Fibroblast of the aortic adventitia (primary cell): ENCODE measurements at regions not wholly inside any gene's neighbourhood (a gene's known extent, or its start where the extent isn't known, plus 50 kb on each side); places are given as distances from the start of the nearest gene placed in this dataset.

Experiments
- DNase-seq: peaks from one replicate; pipeline ENCODE4 v3.0.0-alpha.2; 2010; ENCODE audit warnings: low read depth
- H3K4me3 ChIP-seq: 2 replicates; pipeline ENCODE4 v1.5.1; 2011; ENCODE audit warnings: low read depth, mild to moderate bottlenecking, control low read depth, low read length, moderate library complexity
- TF ChIP-seq, protein P1 (sequence below): IDR thresholded peaks from 2 replicates; pipeline ENCODE4 v1.5.1; 2011; ENCODE audit warnings: mild to moderate bottlenecking, low read length, control low read depth, inconsistent platforms; ENCODE audit not compliant: insufficient read depth

DNA sequence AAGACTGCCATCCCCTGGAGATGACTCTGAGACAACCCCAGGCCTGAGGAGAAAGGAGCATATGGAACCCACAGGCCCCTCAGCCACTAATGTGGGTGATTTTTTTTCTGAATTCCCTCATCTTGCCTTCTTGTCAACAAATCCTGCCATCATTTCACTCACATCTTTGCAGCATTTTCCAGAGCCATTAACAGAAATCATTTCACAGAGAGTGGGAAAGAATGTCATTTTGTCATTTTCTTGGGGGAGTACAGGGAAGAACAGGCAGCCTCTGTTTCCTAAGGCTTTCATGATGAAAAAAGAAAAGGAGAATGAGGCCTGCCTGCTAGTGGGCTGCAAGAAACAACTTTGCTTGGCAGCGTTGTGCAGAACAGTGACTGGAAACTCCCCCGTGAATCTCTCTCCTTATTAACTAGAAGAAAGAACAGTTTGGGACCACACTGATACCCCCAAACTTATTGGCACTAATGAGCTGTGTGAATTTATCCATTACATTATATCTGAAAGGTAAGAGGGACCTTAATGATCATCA is 1464.6 kb upstream of the CELF4 start:
- no peak overlapping the region for H3K4me3 ChIP-seq
- DNase-seq = no peak
- TF ChIP-seq, protein P1, sequence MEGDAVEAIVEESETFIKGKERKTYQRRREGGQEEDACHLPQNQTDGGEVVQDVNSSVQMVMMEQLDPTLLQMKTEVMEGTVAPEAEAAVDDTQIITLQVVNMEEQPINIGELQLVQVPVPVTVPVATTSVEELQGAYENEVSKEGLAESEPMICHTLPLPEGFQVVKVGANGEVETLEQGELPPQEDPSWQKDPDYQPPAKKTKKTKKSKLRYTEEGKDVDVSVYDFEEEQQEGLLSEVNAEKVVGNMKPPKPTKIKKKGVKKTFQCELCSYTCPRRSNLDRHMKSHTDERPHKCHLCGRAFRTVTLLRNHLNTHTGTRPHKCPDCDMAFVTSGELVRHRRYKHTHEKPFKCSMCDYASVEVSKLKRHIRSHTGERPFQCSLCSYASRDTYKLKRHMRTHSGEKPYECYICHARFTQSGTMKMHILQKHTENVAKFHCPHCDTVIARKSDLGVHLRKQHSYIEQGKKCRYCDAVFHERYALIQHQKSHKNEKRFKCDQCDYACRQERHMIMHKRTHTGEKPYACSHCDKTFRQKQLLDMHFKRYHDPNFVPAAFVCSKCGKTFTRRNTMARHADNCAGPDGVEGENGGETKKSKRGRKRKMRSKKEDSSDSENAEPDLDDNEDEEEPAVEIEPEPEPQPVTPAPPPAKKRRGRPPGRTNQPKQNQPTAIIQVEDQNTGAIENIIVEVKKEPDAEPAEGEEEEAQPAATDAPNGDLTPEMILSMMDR = no peak

DNA sequence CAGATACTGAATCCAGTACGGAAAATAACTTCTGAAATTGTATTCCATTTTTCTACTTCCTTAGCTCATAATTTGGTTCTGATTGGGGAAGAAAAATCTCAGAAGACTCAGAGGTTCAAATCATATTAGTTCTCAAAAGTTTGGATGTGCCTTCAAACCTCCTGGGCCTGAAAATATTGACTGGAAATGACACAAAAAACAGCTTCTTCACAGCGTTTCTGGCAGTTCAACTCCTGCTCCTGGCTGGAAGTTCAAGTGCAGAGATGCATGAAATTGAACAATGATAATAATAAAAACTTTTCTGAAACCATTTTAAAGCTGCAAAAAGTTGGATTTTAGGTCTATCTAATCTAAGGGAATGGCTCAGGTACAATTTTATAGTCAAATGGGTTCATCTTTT is 1459.9 kb upstream of the CELF4 start:
- DNase-seq = no peak
- H3K4me3 ChIP-seq = no peak overlapping the region
- TF ChIP-seq, protein P1 = no peak

DNA sequence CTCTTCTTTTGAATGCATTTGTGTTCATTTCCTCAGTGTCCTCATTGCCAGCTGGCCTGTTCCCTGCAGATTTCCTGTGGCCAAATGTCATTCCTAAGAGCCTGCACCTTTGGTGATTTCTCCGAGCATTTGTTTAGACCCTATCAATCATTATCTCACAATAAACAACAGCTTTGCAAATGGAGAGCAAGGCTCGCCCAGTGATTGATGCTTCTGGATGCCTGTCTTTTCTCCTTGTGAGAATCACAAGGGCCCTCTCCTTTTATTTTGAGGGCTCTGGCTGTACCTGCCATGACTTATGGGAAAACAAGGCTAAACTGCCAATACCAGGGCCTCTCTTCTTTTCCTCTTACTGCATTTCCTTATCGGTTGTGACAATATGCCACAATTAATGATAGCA is 1454.4 kb upstream of the CELF4 start:
- DNase-seq = no peak
- TF ChIP-seq, protein P1 = no peak
- H3K4me3 ChIP-seq = no peak overlapping the region

DNA sequence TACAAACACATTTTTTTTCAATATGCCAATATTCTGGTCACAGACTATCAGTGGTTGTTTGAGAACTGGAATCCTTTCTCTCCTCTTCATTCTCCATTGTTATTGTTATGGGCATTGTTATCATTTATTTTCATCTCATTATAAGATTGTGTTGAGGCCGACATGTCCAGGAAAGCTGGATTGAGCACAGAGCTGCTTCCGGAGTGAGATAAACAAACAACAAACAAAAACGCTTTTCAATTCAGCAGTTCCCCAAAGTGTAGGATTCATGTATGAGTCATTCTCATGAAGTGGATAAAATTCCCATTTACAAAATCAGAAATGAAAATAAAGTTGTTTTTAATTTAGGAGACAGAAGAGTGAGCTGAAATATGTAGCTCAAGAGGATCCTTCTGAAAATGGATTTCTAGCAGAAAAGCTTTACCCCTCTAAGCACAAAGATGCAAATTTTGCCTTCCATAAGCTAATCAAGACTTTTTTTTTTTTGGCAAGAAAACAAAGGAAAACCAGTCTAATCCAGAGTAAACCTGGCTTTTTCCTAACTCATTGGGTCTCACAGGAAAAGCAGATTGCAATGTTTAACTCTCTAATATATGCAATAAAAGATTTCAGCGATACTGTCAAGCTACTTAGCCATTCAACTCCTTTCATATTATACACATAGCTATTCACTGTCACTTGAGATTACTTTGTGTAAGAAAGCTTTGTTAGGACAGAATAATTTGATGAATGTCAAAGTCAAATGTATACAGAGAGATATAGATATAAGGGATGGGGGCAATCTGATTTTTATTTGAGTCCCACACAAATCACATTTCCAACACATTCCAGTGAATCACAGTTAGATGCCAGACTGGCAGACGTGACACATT is 1441.7 kb upstream of the CELF4 start:
- DNase-seq = no peak
- TF ChIP-seq, protein P1 = no peak
- H3K4me3 ChIP-seq = no peak overlapping the region

DNA sequence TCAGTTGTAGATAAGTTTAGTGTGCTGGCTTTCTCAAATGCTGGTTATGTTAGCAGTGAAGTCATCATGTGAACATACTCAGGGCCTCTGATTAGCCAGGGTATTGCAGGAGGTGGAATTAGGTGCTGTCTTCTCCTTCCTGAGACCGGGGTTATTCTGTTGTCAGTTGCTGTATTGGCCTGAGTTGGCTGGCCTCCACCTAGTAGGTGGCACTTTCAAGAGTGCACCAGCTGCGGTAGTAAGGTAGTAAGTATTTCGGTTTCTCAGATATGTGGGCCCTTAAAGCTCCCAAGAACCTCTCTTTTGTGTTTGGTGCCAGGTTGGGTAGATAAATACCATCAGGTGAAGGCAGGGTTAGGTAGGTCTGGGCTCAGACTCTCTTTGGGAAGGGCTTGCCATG is 1430.5 kb upstream of the CELF4 start:
- TF ChIP-seq, protein P1 = no peak
- DNase-seq = no peak
- H3K4me3 ChIP-seq = no peak overlapping the region

DNA sequence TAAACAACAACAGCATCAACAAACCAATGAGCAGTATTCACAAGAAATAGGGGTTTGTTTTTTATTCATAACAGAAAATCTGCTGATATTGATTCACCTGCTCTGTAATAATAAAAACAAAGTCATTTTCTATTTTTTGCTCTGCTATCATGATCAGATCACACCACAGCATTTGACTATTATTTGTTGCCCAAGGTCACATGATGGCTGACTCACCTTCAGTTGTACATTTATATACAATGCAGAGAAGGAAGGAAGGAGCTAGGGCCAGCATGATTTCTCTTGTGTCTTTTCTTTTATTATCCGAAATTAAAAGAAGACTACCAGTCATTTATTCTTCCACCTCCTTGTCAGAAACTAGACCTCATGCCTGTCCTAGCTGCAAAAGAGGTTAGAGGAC is 1427.7 kb upstream of the CELF4 start:
- no peak for DNase-seq
- no peak overlapping the region for H3K4me3 ChIP-seq
- TF ChIP-seq, protein P1 = no peak
